Hippocampal formation (tissue), 2 donors: ENCODE measurements at regions not wholly inside any gene's neighbourhood (a gene's known extent, or its start where the extent isn't known, plus 50 kb on each side); places are given as distances from the start of the nearest gene placed in this dataset.

Experiments used
- DNase-seq, 2 donors: peaks; one replicate each; lab custom pipeline; 2025; lab: John Stamatoyannopoulos, UW

DNA sequence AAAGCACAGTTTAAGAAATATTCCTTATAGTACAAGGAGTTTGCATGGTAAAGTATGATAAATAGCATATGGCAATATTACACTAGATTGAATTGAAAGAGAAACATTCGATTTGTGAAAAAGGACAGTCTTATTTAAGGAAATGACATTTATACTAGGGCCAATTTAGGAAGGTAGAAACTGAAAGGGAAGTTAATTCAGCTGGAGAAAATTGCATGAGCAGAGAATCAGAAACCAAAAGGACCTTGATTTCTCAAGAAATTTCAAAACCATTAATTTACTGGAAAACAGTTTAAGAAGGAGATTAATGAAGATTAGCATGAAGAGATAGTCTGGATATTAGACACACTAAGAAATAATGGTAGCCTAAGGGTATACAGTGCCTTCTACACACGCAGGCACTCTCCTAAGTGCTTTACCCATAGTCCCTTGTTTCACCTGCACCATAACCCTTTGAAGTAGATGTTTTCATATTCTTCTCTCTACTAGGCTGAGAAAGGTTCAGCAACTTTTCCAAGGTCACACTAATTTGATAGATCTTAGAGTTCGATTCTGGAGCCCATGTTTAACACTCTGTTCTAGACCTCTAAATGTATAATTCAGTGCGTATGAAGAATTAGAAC is 259.1 kb upstream of the SLIT2 start:
- no peak for DNase-seq

GRCh38 chr4:19987746-19988145 is 264.0 kb upstream of the SLIT2 start:
- no peak for DNase-seq

- no peak for DNase-seq
Measured at GRCh38 chr4:19983072-19983471, 268.6 kb upstream of the SLIT2 start.

- DNase-seq = no peak
Measured at GRCh38 chr4:19982556-19982955, 269.1 kb upstream of the SLIT2 start.

DNA sequence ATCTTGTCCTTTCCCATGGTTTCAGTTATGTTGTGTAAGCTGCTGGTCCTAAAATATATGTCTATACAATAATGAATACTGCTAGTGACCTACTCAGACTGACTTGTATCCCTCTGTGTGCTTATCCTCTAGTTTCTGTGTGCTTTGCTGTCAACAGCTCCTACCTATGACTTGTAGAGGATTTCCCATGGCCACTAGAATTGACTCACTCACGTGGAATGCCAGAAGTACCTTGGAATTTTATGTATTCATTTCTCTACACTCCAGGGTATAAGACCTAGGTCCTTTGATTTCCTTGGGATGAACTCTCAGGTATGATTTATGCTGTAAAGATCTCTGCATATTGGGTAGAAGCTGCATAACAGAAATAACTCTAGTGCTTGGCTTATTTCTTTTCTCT is 279.9 kb upstream of the SLIT2 start:
- DNase-seq = no peak

GRCh38 chr4:19969492-19969891 is 282.2 kb upstream of the SLIT2 start:
- DNase-seq = no peak

DNA sequence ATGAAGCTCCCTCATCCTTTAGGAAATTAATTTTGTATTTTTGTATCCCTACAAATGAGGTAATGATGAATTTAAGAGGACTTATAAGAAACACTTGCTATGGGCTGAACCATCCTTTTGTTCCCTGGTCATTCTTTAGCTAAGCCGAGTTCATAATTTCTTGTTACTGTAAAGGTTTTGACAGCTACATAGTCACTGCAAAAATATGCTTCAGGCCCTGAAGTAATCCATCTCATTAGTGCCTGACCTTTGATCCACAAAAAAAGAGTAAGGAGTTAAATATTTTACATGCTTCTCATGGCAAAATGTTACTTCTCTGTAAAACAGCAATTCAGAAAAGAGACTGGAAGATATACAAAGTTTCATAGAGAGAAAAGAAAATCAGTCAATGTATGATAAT is 290.6 kb upstream of the SLIT2 start:
- DNase-seq = no peak

DNA sequence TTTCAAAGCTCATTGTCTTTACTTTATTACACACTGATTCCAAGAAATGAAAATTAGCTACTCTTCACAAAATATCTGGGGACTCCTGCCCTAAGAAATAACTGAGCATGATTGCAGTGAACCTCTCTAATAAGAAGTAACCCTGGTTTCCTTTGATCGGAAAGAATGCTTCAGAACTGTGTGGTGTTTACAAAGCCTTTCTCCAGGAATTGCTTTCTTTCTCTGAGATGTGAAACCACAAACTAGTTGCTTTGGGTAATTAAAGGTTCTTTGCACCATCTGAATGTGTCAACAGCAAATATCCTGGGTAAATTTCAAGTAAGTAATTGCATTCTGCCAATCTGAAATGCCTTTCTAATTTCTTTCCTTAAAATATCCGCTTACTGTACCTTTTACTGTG is 292.9 kb upstream of the SLIT2 start:
- no peak for DNase-seq

DNA sequence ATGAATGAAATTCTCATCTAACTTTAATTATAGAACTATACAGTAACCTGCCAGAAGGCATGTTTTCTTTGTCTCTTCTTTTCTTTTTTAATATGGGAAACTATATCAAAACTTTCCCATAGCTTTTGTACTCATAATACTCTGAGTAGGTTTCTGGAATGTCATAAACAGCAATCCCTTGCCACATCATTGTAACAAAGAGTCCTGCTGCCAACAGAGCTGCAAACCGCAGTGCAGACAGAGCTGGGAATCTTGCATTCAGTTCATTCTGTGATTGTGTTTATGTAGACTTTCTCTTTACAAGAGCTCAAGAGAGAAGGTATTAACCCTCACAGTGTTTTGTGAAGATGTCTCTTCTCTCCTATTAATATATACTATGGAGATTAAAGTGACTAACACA is 304.4 kb upstream of the SLIT2 start:
- no peak for DNase-seq

DNA sequence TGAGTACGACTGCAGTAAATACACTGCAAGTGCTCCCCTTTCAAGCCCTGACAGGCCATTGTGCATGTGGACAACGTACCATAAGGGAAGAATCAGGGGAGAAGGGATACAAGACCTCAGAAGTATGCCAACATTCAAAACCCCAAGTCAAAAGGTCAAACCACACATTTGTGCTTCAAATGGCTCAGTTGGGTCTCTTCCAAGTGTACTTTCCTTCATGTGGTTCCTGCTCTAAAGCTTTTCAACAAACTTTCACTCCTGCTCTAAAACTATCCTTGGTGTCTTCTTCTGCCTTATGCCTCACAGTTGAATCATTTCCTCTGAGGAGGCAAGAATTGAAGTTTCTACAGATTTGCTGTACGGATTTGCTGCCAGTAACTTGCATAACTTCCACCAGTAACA is 305.7 kb upstream of the SLIT2 start:
- DNase-seq = no peak

DNA sequence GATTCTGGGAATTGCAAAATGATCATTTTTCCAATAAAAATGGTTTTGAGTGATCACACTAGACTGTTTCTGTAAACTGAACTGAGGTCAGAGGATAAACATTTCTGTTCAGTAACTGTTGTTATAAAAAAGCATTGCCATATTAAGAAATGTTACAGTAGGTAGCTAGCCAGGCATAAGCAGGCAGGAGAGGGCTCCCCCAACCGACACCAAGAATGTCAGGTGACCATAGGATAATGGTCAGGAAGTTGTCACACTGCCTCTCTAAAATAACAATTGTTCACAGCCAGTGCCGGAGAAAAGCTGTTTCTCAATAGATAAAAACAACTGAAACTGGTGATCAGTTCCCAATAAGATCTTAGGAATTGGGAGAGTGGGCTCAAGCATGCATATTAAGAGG is 306.2 kb upstream of the SLIT2 start:
- no peak for DNase-seq

GRCh38 chr4:19944806-19945205 is 306.9 kb upstream of the SLIT2 start:
- no peak for DNase-seq

DNA sequence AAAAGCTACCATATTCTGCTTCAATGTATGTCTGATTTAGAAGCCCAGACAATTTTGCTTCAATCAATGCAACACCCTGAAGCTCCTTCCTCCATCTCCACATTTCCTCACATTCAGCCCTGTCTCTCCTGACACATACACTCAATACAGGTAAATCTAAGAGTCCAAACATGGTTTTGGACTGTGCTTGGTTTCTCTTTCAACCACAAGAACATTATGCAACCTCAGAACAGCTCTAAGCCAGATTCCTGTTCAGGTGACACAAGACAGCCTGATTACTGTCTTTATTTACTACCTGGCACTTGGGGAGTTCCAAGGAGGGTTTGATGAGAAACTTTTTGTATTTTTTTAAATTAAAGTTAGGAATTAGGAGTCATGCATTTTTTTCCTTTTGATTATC is 307.5 kb upstream of the SLIT2 start:
- DNase-seq = no peak

DNA sequence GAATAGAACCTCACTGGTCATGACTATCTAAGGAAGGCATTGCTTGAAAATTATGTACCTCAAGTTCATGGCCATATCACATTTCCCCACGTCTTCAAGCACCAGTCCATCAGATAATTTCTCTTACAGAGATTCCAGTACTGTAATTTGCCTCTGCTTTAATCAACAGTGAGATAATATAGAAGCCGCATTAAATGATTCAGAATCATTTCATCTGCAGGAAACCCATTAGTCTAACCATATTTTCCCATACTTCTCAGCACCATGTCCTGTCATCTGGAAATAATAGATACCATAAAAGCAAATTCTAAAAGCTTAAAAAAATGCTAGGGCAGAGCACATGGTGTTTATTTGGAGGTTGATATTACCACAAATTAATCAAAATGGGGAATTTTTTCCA is 310.3 kb upstream of the SLIT2 start:
- no peak for DNase-seq

- DNase-seq = no peak
Measured at GRCh38 chr4:19940861-19941260, 310.8 kb upstream of the SLIT2 start.

DNA sequence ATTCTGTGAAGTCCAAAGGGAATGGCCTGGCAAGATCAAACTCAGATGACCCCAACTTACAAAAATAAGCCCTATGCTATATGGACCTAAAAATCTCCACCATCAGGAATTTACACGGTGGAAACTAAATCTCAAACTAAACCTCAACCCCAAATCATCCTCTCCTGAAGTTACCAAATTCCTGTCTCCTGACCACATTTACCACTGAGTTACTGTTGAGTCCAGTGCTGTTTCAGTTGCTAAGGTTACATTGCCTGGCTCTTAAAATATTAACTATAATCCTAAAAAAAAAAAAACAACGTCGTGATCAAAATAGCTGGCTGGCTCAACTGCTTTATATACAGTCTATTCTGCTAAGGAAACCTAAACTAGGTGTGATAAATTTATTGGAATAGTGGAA is 315.2 kb upstream of the SLIT2 start:
- no peak for DNase-seq

DNA sequence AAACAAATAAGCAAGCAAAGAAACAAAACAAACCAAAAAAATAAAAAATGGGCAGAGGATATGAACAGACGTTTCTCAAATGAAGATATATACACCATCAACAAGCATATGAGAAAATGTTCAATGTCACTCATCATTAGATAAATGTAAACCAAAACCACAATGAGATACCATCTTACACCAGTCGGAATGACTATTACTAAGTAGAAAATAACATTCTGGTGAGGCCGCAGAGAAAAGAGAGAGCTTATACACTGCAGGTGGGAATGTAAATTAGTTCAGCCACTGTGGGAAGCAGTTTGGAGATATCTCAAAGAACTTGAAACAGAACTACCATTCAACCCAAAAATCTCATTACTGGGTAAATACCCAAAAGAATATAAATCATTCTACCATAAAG is 321.0 kb upstream of the SLIT2 start:
- DNase-seq = no peak

DNA sequence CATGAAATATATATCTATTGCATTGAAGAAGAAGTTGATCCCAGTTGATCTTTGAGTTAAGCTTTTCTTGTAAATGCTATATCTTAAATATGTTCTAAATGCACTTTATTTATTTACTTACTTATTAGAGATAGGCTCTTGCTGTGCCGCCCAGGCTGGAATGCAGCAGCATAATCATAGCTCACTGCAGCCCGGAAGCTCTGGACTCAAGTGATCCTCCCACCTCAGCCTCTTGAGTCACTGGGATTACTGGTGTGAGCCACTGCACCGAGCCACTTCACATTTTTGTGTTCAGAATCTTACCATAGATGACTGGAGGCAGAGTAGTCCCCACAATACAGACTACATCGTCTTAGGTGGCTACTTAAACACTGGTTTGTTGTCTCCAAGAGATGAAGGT is 324.3 kb upstream of the SLIT2 start:
- no peak for DNase-seq

- DNase-seq = no peak
Measured at GRCh38 chr4:19925516-19925915, 326.2 kb upstream of the SLIT2 start.

DNA sequence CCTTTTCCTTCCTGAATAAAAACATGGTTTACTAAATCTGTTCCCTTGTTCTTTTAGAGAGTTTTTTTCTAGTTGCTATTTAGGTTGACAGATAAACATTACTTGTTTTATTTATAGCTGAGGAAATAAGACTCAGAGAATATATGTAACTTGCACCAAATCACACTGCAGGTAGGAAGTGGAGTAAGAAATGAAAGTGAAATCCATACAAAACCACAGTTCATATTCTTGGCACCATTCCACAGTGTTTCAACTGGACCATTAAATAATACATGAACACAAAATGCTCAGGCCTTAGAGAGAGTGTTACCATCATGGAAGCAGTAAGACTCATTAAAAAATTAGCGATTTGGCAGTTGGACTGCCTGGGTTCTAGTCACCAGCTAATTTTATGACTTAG is 326.9 kb upstream of the SLIT2 start:
- no peak for DNase-seq

DNA sequence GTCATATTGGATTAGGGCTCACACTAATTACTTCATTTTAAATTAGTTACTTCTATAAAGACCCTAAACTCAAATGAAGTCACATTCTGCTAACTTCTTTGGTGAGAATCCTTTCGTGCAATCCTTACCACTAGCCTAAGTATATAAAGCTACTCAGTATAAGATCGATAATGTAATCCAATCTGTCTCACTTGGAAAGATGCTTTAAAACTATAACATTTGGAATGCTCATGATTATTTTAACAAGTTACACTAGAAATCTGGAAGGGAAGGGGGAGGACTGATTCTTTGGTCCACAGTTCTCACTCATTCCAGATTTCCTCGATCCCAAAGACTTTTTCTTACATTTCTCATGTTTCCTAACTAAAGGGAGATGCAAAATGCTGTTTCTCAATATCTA is 336.4 kb upstream of the SLIT2 start:
- DNase-seq = no peak

GRCh38 chr4:19913650-19914049 is 338.1 kb upstream of the SLIT2 start:
- DNase-seq = no peak

DNA sequence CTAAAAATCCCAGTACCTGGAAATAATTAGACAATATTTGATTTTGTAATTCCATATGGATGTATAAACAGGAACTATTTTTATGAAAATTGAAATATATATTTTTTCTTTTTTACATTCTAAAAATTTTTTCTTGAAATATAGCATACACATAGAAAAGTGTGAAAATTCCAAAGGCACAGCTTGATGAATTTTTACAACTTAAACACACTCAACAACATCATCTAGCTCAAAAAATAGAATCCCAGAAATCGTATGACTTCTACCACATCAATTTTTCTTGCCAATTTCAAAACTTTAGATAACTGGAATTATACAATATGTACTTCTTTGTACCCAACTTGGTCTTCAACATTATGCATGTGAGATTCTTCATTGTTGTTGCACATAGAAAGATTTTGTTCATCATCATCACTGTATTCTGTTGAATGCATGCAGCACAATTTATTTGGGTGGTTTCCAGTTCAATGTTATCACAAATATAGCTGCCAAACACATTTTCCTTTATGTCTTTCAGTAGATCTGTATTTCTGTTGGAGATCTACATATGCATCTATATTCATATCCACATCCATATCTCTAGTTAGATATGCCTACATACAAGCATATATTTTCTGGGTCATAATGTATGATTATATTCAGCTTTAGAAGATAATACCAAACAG is 340.7 kb upstream of the SLIT2 start:
- no peak for DNase-seq

GRCh38 chr4:19905024-19905423 is 346.7 kb upstream of the SLIT2 start:
- no peak for DNase-seq
